Ishikawa (cell line): ENCODE measurements at regions not wholly inside any gene's neighbourhood (a gene's known extent, or its start where the extent isn't known, plus 50 kb on each side); places are given as distances from the start of the nearest gene placed in this dataset.

Experiments
- CEBPB ChIP-seq: IDR thresholded peaks from 2 replicates; pipeline ENCODE4 v1.6.1; 2012
- CREB1 ChIP-seq: IDR thresholded peaks from 2 replicates; pipeline ENCODE4 v1.6.1; 2012; ENCODE audit warnings: low read depth
- EGR1 ChIP-seq: IDR thresholded peaks from 2 replicates; pipeline ENCODE4 v1.6.1; 2012
- EP300 ChIP-seq: IDR thresholded peaks from 2 replicates; pipeline ENCODE4 v1.6.1; 2012; ENCODE audit warnings: borderline replicate concordance
- FOXM1 ChIP-seq: IDR thresholded peaks from 2 replicates; pipeline ENCODE4 v1.6.1; 2012; ENCODE audit warnings: low read depth, borderline replicate concordance
- NFIC ChIP-seq: IDR thresholded peaks from 2 replicates; pipeline ENCODE4 v1.6.1; 2012
- RAD21 ChIP-seq: IDR thresholded peaks from 2 replicates; pipeline ENCODE4 v1.6.1; 2012; ENCODE audit warnings: low read depth
- TAF1 ChIP-seq: IDR thresholded peaks from 2 replicates; pipeline ENCODE4 v1.6.1; 2012; ENCODE audit warnings: low read depth, mild to moderate bottlenecking
- TCF12 ChIP-seq: IDR thresholded peaks from 2 replicates; pipeline ENCODE4 v1.6.1; 2012; ENCODE audit warnings: low read depth
- TEAD4 ChIP-seq: IDR thresholded peaks from 2 replicates; pipeline ENCODE4 v1.6.1; 2012
- USF1 ChIP-seq: IDR thresholded peaks from 2 replicates; pipeline ENCODE4 v1.6.1; 2012
- YY1 ChIP-seq: IDR thresholded peaks from 2 replicates; pipeline ENCODE4 v1.6.1; 2012; ENCODE audit warnings: low read depth
- ZBTB7A ChIP-seq: IDR thresholded peaks from 2 replicates; pipeline ENCODE4 v1.6.1; 2012; ENCODE audit warnings: low read depth
- TF ChIP-seq, protein P1 (sequence below): IDR thresholded peaks from 2 replicates; pipeline ENCODE4 v1.6.1; 2012
- TF ChIP-seq, protein P2 (sequence below): IDR thresholded peaks from 2 replicates; pipeline ENCODE4 v1.6.1; 2012; ENCODE audit warnings: low read depth, mild to moderate bottlenecking

GRCh38 chr4:11497972-11498371 is 69.3 kb upstream of the HS3ST1 start:
- TF ChIP-seq, protein P1, sequence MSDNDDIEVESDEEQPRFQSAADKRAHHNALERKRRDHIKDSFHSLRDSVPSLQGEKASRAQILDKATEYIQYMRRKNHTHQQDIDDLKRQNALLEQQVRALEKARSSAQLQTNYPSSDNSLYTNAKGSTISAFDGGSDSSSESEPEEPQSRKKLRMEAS: no peak
- TF ChIP-seq CEBPB: no peak
- no peak for TF ChIP-seq FOXM1
- TF ChIP-seq, protein P2, sequence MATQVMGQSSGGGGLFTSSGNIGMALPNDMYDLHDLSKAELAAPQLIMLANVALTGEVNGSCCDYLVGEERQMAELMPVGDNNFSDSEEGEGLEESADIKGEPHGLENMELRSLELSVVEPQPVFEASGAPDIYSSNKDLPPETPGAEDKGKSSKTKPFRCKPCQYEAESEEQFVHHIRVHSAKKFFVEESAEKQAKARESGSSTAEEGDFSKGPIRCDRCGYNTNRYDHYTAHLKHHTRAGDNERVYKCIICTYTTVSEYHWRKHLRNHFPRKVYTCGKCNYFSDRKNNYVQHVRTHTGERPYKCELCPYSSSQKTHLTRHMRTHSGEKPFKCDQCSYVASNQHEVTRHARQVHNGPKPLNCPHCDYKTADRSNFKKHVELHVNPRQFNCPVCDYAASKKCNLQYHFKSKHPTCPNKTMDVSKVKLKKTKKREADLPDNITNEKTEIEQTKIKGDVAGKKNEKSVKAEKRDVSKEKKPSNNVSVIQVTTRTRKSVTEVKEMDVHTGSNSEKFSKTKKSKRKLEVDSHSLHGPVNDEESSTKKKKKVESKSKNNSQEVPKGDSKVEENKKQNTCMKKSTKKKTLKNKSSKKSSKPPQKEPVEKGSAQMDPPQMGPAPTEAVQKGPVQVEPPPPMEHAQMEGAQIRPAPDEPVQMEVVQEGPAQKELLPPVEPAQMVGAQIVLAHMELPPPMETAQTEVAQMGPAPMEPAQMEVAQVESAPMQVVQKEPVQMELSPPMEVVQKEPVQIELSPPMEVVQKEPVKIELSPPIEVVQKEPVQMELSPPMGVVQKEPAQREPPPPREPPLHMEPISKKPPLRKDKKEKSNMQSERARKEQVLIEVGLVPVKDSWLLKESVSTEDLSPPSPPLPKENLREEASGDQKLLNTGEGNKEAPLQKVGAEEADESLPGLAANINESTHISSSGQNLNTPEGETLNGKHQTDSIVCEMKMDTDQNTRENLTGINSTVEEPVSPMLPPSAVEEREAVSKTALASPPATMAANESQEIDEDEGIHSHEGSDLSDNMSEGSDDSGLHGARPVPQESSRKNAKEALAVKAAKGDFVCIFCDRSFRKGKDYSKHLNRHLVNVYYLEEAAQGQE: no peak

GRCh38 chr4:11497212-11497806 is 68.6 kb upstream of the HS3ST1 start:
- peak; percentile 33 for TF ChIP-seq RAD21
- no peak for TF ChIP-seq YY1

GRCh38 chr4:11496351-11496829 is 67.7 kb upstream of the HS3ST1 start:
- TF ChIP-seq, protein P1: no peak
- TF ChIP-seq ZBTB7A (no peak), TAF1 (no peak), TCF12 (no peak), CREB1 (no peak), CEBPB (no peak), TEAD4 (no peak), FOXM1 (no peak), NFIC (no peak), YY1 (no peak), EGR1 (no peak), EP300 (no peak), USF1 (no peak), RAD21 (no peak)
- TF ChIP-seq, protein P2: no peak

- TF ChIP-seq FOXM1: no peak
- TF ChIP-seq CREB1: no peak
- no peak for TF ChIP-seq YY1
These were observed 67.1 kb upstream of the HS3ST1 start for GRCh38 chr4:11495818-11496217.

- TF ChIP-seq TAF1 (no peak), EP300 (no peak), EGR1 (no peak), USF1 (no peak), FOXM1 (no peak), TCF12 (no peak), TEAD4 (no peak), ZBTB7A (no peak), CEBPB (no peak), RAD21 (no peak), YY1 (no peak), NFIC (no peak), CREB1 (no peak)
- TF ChIP-seq, protein P1: no peak
- TF ChIP-seq, protein P2: no peak
These were observed 66.6 kb upstream of the HS3ST1 start for GRCh38 chr4:11495291-11495690.
